NCI-H524 treated with DMSO at 0.1 percent for 48 hours (cell line): ENCODE measurements at regions not wholly inside any gene's neighbourhood (a gene's known extent, or its start where the extent isn't known, plus 50 kb on each side); places are given as distances from the start of the nearest gene placed in this dataset.

Experiments
- DNase-seq: peaks from one replicate; lab custom pipeline; 2025; lab: John Stamatoyannopoulos, UW

DNA sequence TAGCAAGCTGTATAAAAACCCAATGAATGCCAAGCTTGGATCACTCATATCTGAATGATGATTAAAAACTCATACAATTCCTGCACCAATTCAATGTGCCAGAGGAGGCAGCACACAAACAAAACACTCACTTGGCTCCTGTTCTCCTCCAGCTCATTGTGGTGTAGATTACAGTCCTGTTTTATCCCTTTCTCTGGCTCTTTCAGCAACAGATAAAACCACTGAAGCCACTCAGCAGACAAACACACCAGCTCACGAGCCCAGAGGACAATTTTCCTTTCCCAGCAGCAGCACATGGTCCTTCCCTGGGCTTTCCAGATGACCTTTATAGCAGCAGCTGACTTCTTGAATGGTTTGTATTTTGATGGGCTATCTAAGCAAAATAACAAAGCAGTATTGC, 107.3 kb upstream of the STARD3NL start:
- no peak for DNase-seq

DNA sequence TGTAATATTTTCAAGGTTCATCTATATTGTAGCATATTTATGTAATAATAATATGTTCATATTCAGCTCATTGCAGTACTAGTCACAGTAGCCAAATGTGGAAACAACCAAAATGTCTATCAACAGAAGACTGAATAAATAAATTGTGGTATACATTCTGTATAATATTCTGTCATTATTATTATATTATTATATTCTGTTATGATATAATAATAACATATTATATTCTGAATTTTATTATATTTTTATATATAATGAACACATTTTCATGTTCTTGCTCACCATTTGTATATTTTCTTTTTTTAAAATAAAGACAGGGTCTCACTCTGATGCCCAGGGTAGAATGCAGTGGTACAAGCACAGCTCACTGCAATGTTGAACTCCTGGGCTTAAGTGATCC, 91.2 kb upstream of the STARD3NL start:
- no peak for DNase-seq

DNA sequence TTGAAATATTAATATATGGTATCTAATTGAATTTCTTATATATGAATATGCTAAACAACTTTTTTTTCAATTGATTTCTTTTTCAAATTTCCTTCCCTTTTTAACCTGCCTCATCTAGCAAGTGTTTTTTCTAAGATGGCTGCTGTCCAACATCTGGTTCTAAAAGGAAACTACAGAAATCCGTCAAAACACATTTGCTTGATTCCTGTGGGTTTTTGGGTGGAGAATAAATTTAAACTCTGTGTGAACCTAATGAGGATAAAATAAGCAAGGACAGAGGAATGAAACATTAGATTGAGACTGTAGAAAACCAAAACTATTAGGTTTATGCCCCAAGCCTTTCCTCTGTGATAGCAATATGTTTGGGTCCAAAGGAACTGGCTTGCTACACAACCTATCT, 75.5 kb upstream of the STARD3NL start:
- no peak for DNase-seq

DNA sequence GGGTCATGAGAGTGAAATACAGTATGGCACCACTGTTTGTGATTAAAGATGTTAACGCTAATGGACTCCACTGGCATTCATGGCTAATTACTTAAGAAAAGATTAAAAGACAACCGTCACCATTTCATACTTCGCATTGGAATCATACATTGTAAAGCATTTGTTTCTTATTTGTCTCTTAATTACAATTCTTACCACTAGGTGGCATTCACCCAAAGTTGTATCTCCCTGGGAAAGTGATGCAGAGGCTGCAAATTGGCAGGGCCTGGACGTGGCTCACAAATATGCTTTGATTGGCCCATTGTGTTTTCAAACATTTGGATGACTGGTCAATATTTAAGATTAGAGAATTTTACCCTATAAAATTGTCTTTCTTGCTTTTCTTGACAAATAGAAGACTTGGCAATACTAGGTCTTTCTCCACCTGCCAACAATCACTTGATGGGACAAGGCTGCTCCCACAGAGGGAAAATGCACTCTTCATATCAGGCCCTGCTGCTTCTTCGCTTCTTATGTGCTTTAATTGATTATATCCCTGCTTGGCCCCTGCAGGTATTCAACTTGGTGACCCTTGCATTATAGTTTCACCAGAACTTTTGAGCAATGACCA, 72.1 kb upstream of the STARD3NL start:
- DNase-seq, result no peak

DNA sequence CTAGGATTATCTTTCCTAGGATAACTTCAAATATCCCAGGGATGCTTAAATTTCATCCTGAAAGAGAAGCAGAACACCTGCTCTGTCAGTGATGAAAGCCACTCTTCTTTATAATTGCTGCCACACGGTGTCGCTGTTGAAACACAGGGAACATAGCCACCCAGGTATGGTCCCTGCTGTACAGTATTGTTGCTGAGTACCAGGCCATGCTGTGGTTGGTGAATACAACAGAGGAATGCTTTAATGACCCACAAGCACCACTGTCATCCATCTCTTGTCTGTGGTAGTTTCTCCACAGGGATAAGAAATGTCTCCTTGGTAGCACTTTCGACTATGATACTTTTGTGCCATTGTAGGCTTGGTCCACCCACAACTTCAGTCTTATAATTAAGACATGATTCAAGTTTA, 70.6 kb upstream of the STARD3NL start:
- DNase-seq, result no peak

DNA sequence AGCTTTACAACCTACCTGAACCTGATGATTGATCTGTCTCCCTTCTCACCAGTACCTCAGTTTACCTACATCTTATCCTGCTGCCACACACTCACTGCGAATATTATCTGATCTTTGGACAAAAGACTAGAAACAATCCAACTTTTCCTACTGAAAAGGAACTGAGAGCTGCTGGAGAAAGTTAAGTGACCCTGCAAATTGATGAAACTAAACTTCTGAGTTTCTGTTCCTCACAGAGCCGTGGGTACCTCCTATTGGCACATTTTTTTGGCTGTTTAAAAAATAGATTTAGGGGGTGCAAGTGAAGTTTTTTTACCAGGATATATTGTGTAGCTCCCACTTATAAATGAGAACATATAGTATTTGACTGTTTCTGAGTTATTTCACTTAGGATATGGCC, 66.0 kb upstream of the STARD3NL start:
- DNase-seq, result no peak

DNA sequence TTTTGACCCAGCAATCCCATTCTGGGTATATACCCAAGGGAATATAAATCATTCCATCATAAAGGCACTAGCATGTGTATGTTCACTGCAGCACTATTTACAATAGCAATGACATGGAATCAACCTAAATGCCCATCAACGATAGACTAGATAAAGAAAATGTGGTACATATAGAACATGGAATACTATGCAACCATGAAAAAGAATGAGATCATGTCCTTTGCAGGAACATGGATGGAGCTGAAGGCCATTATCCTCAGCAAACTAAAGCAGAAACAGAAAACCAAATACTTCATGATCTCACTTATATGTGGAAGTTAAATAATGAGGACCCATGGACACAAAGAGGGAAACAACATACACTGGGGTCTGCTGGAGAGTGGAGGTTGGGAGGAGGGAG, 58.0 kb upstream of the STARD3NL start:
- no peak for DNase-seq

DNA sequence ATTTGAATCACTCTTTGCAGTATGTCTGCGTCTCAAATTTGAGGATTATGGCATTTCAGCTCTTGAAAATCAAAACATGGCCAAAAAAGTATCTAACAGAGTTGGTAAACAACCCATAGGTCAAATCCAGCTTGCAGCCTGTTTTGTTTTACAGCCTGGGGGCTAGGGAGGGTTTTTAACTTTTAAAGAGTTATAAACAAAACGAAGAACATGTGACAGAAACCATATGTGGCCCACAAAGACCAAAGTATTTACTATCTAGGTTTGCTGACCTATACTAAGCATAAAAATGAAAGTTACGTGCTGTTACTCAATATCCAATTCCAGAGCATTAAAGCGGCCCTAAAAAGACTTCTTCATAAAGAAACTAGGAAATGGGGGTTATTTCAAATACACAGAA, 55.5 kb upstream of the STARD3NL start:
- no peak for DNase-seq

DNA sequence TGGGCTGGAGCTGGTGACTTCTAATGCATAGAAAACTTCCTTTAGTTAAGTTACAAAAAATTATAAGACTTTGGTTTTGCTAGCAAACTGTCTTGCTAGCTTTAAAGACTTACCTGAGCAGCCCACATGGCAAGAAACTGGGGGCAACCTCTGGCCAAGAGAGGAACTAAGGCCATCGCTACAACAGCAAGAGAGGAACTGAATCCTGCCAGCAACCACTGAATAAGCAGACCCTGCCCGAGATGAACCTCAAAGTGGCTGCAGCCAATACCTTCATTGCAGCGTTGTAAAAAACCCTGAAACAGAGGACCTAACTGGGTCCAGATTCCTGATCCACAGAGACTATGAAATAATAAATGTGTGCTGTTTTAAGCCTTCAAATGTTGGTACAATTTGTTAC, 54.6 kb upstream of the STARD3NL start:
- no peak for DNase-seq

DNA sequence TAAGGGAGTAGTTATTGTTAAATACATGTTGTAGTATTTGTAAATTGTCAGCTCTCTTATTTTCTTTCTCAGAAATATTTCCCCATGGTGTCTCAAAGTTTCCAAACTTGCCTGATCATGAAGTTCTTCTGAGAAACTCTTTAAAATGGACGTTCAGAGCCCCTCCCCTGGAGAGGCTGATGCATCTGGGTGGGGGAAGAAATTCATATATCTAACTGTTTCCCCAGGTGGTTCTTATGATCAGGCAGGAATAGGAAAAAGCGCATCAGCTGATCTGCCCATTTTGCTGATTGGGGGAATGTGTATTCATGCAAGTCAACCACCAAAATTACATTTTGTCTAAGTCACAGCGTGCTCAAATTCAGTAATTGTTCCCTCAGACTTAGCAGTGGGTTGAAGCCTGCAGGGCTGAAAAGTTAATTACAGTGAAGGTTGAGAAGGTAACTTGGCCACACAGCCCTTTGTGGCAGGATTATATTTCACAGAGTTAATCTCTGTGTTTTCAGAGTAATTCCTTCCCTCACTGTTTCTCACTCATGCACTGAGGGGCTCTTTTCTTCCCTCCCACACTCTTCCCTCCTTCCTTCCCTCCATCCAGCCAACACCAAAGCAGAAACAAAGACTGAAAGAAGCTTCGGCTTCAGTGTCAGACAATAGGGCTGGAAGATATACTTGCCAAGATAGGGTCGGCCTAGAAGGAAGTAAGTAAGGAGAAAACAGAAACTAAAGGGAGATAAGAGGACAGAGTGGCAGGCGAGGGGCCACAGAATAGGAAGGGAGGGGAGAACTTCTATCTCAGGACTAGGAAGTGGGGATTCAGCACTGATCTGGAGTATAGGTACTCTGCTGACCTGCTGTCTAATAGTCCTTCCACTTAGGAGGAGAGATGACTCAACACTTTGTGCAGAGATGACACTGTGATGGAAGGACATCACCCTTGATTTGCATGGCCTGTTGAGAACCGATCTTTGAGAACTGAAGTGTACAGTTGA, 50.5 kb upstream of the STARD3NL start:
- DNase-seq, result no peak
